ENCODE measurements at regions not wholly inside any gene's neighbourhood (a gene's known extent, or its start where the extent isn't known, plus 50 kb on each side); places are given as distances from the start of the nearest gene placed in this dataset.
"Not testable (repeated sequence)": the region's sequence is repeated elsewhere in the genome, so short reads cannot be mapped to it uniquely, and the experiment has no call there.

DNA sequence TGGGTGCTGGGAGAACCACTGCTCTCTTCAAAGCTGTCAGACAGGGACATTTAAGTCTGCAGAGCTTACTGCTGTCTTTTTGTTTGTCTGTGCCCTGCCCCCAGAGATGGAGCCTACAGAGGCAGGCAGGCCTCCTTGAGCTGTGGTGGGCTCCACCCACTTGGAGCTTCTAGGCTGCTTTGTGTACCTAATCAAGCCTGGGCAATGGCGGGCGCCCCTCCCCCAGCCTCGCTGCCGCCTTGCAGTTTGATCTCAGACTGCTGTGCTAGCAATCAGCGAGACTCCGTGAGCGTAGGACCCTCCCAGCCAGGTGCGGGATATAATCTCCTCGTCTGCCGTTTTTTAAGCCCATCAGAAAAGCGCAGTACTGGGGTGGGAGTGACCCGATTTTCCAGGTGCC is 125.6 kb upstream of the LRATD1 start:
- not testable (repeated sequence) for H3K4me3 ChIP-seq (ENCODE audit: extremely low read depth in 1 of 4, insufficient read depth in 2 of 4, low read depth in 3 of 4, low read length in 4 of 4); H4K91ac ChIP-seq (replicated peaks; ENCODE audit: insufficient read length, low read length); H4K8ac ChIP-seq (ENCODE audit: extremely low read depth, insufficient read depth, low read length); H3K27ac ChIP-seq (ENCODE audit: low read depth, low read length); DNase-seq (ENCODE audit: low read depth in 1 of 2, low spot score in 2 of 2); H2BK5ac ChIP-seq (ENCODE audit: low read depth, low read length); H3K23ac ChIP-seq (ENCODE audit: insufficient read length); H3K4ac ChIP-seq (replicated peaks; ENCODE audit: insufficient read length, low read depth, low read length); H2AK5ac ChIP-seq (ENCODE audit: low read depth, low read length); H3K79me2 ChIP-seq (ENCODE audit: control insufficient read depth in 1 of 2, insufficient read depth in 2 of 2, low read length in 2 of 2); H3K18ac ChIP-seq (ENCODE audit: extremely low read depth, low read length); H3K4me2 ChIP-seq (ENCODE audit: insufficient read depth in 1 of 2, low read depth in 2 of 2, low read length in 2 of 2); H2AFZ ChIP-seq (ENCODE audit: low read length); H3K23me2 ChIP-seq (ENCODE audit: low read depth, low read length); H3K14ac ChIP-seq (ENCODE audit: insufficient read length); H3K36me3 ChIP-seq (ENCODE audit: control insufficient read depth in 2 of 4, insufficient read depth in 4 of 4, low read length in 3 of 4); H3K27me3 ChIP-seq (replicated peaks in 1 of 4; ENCODE audit: control insufficient read depth in 3 of 4, extremely low read depth in 1 of 4, insufficient read depth in 3 of 4, low read length in 3 of 4); H4K5ac ChIP-seq (ENCODE audit: insufficient read length, low read depth, low read length); H3K9ac ChIP-seq (replicated peaks in 1 of 4; ENCODE audit: extremely low read depth in 1 of 4, low read depth in 3 of 4, low read length in 3 of 4); H3K79me1 ChIP-seq (ENCODE audit: low read depth, low read length); H4K20me1 ChIP-seq (replicated peaks in 1 of 2; ENCODE audit: control insufficient read depth in 1 of 2, insufficient read depth in 2 of 2, low read length in 2 of 2); H3K4me1 ChIP-seq (replicated peaks in 1 of 4; ENCODE audit: control insufficient read depth in 3 of 4, insufficient read depth in 4 of 4, low read length in 3 of 4); H2BK120ac ChIP-seq (replicated peaks; ENCODE audit: low read depth, low read length); H2BK12ac ChIP-seq (ENCODE audit: low read depth, low read length); FAIRE-seq; H2BK20ac ChIP-seq (ENCODE audit: low read length); H3K56ac ChIP-seq (replicated peaks; ENCODE audit: insufficient read length, low read depth, low read length); H2BK15ac ChIP-seq (ENCODE audit: low read length)
- WGBS, 2 experiments (ENCODE audit: extremely low coverage in 1 of 2, insufficient coverage in 1 of 2, insufficient read length in 1 of 2, insufficient replicate concordance in 2 of 2, low coverage in 1 of 2, low lambda C conversion rate in 2 of 2, missing lambda C conversion rate in 1 of 2) = 96% methylated on average over 12 of the region's 12 CpGs; no CpG with 5 or more reads in 1 of the 2 experiments
- ChIA-PET POLR2A (ENCODE audit: partially characterized antibody) (interaction anchor here (0.6 kb wide), 1 partner anchor 234 kb away, joined by 3 read pairs; no protein-coding TSS in a partner anchor), CTCF (ENCODE audit: partially characterized antibody) (interaction anchor here (0.7 kb wide), 1 partner anchor 9 kb away, joined by 5 read pairs; no protein-coding TSS in a partner anchor)
- peaks cover 13% of the 10 kb centered on the region in 2 experiments; a peak in 3 of 4 replicates for H3K9me3 ChIP-seq (ENCODE audit: insufficient read depth in 2 of 2, low read depth in 1 of 2, low read length in 1 of 2)

Data from H1 (cell line).